Astrocyte of the hippocampus (primary cell): ENCODE measurements at regions not wholly inside any gene's neighbourhood (a gene's known extent, or its start where the extent isn't known, plus 50 kb on each side); places are given as distances from the start of the nearest gene placed in this dataset.
"Not testable (repeated sequence)": the region's sequence is repeated elsewhere in the genome, so short reads cannot be mapped to it uniquely, and the experiment has no call there.

ENCODE experiments used
- DNase-seq: peaks from one replicate; pipeline ENCODE4 v3.0.0; 2011; ENCODE audit warnings: low read depth, low spot score

DNA sequence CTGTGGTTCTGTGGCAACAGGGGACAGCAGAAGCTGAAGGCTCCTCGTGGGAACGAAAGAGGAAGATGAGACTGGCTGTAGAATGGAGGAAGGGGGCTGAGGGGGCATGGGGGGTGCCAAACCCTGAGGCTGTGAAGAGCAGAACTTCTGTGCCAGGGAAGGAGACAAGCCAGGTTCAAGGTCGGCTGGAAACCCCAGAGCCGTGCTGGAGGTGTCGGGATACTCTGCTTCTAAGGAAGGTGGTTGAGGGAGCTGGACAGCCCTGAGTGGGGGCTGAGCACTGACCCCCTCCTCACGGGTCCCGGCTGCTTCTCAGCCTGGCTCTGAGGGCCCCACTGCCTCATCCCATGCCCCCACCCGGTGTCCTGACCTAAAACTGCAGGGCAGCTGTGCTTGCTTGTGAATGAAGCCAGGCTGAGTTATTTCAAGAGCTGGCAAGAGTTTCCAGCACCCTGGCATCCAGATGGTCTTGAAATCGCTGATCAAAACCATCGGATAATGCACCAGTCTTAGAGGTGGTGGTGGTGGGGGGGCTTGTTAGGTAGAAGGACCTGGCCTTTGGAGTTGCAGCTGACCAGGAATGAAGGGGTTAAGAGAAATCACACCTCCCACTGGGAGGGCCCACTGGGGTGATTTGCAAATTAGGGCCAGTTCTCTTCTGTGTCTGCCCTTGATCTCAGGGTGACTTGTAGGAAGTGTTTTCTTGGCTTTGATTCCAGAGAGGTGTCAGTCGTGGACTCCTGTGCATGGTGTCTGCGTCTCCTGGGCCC, 218.9 kb upstream of the C1orf174 start:
- no peak for DNase-seq

DNA sequence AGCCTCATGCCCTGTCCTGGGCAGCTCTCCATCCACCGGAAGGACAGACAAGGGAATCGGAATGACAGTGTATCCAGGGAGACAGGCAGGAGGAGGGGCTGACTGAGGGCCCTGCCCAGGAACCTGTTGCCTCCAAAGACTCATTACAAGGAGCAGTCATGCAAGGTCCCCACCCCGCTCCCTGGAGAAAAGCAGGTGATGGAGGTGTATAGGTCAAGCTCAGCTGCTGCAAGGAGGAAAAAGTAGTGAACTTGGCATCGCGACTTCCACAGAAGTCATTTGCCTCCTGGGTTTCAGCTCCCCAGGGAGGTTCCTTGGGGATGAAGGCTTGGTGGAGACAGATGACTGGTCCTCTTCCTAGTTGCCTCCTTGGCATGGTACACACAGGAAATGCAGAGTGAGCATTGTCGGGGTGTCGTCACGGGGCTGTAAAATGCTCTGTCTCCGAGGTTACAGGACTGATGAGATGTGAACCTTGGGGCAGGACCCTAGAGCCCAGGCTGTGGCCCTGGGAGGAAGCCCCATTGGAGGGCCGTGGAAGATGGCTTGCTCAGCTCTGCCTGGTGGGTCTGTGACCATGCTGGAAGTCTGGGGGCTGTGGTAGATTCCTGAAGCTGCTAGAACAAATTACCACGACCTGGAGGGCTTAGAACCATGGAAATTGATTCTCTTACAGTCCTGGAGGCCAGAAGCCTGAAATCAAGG, 219.6 kb upstream of the C1orf174 start:
- no peak for DNase-seq

DNA sequence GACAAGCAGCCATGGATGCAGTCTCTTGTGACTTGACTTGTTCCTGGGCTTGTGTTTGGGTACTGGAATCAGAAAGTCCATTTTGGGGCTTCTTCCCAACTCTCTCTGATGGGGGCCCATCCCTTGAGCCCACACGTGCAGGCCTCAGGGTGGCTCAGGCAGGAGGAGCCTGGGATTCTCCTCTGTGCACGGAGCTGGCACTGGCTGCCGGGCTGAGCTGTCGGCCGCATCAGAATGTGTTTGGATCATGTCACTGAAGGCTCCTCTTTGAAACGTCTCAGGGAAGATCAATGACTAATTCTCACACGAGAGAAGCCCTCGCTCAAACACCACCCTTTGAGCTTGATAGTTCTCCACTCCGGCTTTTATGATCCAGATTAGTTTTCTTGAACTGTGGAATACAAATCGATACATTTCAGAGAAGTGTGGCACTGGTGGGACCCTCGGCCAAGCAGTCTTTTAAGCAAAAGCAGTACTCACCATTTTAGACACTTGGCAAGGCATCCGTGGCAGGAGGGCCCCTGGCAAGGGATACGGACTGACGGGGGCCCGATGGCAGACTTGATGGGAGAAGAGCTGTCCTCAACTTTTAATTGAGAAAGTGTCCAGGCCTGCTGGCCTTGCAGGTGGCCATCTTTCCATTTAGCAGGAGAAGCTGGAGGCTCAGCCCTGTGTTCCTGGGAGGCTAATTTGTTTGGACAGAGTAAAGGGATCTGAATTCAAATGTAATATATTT, 220.7 kb upstream of the C1orf174 start:
- no peak for DNase-seq

DNA sequence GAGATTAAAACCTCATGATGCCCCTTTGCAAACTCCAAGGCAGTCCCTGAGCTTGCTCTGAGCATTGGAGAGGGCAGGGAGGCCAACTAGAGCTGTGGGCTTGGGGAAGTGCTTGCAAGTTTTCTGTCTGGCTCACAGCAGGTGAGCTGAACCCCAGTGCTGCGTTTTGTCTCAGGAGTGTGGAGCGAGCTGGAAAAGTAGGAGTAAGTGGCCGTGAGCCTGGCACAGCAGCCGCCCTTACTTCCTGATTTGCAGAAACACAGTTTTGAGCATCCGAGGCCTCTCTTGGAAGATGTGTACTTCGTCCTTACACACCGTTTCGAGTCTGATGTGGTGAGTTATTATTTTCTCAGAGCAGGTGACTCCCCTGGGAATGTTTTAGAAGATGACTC, 221.2 kb upstream of the C1orf174 start:
- no peak for DNase-seq

DNA sequence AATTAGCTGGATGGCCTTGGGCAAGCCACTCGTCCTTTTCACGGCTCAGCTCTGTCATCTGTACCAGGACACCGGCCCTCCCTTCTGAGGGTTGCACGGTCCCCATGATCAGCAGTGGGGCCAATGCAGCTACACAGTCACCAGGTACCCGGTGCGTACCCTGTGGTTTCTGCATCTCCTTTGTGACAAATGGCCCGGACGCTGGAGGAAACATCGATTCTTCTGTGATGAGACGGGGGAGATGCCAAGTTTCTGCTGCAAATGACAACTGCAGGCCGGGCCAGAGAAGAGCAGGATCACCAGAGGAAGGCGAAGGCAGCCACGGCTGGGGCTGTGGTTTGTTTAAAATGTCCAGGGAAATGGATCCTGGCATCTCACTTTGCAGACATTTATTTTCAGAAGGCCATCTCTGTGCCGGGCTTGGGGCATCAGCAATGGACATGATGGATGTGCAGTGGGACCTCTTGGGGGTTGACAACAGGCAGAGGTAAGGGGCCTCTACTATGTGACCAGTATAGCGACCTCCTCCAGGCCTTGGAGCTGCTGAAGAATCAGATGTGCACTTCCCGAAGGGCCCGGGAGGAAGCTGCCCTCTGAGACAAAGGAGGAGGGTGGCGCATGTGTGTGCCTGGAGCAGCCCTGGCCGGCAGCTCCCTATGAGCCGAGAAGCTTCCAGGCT, 221.9 kb upstream of the C1orf174 start:
- no peak for DNase-seq

DNA sequence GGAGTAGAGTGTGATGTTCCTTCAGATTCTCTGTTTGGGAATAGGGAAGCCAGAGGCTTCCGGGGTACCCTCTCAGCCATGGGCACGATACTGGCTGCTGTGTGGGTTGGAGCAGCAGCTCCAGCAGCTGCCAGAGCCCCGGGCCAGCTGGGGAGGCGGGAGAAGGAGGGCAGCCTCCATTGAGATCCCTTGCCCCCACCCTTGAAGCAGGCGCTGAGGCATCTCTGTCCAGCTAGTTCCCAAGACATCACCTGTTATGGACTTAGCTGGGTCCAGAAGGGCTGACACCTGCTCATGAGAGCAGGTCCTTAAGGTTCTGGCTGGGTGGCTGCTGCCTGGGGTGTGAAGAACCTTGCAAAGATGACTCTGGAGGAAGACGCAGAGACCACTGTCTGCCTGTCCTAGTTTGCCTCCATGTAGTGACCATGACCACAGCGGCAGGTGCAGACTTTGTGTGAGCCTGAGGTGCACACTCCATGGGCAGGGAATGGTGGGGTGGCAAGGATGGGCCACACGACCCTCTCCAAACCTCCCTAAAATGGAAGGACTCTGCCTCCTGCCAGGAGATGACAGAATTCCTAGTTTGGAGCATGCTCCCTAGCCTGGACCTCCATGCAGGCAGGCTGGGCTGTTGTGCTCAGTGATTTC, 222.6 kb upstream of the C1orf174 start:
- no peak for DNase-seq

DNA sequence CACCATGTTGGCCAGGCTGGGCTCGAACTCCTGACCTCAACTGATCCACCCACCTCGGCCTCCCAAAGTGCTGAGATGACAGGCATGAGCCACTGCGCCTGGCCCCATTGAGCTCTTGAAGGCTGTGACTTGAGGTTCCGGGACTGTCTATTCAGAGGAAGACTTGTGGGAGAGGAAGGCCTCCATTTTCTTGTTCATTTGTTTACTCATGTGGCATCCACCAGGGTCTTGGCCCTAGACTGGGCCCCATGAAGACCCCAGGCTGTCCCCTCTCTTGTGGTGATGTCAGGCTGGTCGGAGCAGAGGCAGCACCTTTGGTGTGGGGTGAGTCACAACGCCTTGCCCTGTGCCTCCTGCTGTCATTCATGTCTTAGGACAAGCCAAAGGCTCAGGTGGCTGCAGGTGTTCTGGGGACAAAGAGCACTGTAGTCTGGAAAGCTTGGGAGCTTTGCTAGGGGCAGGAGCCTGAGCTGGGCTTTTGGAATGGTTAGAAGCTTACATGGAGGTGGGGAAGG, 224.6 kb upstream of the C1orf174 start:
- DNase-seq, result no peak

DNA sequence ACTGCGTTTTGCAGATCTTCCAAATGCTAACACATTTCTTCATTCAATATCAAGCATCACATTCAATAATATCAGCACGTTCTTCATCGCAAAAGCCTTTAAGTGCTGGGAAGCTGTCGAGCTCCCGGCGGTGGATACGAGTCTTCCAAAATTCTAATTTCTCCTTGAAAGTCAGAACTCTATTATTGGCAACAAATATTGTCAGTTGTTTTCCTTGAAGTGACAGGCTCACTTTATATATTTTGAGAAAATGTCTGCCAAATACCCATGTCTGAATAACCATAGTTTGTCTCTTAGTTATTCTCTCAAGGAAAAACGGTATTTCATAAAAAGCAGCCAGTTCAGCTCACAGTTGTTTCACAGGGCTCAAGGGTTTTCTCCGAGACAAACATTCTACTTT, 226.2 kb upstream of the C1orf174 start:
- DNase-seq, result no peak

DNA sequence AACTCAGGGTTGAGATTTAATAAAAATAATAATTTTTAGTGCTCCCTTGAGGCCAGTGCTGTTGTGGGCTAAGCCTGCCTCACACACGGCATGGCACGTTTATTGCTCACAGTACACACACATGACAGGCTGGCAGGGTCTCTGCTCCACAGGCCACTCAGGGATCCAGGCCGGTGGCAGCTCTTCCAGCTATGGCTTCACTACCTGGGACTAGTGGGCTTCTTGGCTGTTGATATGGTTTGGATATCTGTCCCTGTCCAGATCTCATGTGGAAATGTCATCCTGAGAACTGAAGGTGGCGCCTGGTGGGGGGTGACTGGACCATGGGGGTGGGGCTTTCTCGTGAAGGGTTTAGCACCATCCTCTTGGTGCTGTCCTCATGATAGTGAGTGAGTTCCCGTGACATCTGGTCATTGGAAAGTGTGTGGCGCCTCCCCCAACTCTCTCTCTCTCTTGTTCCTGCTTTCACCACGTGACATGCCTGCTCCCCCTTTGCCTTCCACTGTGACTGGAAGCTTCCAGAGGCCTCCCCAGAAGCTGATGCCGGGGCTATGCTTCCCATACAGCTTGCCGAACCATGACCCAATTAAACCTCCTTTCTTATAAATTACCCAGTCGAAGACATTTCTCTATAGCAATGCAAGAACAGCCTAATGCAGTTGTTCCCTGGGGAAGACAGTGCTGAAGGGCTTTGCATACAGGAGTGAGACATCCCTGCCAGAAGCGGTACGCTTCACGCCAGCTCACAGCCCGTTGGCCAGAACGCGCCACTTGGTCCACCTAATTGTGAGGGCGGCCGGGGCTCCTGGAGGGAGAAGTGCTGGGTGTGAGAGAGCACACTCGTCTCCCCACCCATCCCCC, 226.9 kb upstream of the C1orf174 start:
- no peak for DNase-seq

DNA sequence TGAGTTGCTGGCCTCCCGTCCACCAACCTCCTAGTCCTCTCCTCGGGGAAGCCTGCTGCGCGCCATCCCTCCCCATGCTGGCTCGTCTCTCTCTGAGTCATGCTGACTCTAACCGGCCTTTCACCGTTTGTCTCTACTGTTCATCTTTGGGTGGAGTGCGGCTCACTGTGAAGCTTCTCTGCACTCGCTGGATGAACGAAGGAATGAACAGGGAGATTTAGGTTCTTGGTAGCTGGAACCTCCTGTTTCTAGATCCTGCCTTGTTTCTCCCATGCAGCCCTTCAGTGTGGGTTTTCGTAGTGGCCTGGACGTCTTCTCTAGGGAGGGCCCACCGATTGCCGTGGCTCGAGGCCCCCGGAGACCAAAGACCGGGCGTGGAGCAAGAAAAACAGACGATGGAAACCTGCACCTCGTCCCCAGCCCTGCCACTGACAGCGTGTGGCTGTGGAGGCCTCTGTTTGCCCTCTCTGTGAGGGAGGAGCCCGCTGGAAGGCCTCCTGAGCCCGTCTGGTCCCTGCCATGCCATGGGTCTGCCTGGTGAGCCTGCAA, 227.6 kb upstream of the C1orf174 start:
- no peak for DNase-seq

DNA sequence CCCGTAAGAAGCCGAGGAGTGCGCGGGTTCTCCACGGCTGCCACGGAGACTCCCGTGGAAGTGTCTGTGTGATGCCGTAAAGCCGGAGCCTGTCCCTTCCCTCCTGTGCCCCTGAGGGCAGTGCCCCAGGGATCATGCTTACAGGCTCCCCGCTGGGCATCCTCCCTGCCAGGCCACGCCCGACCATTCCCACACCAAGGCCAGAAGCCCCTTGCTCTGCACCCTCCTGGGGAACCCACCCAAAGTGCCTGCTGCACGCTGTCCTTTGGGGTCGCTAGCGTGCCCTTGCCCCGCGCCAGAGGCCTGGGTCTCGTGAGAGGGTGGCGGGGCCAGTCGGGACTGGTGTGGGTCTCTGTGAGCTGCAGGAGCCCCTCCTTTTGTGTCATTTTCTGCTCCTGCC, 228.5 kb upstream of the C1orf174 start:
- no peak for DNase-seq

DNA sequence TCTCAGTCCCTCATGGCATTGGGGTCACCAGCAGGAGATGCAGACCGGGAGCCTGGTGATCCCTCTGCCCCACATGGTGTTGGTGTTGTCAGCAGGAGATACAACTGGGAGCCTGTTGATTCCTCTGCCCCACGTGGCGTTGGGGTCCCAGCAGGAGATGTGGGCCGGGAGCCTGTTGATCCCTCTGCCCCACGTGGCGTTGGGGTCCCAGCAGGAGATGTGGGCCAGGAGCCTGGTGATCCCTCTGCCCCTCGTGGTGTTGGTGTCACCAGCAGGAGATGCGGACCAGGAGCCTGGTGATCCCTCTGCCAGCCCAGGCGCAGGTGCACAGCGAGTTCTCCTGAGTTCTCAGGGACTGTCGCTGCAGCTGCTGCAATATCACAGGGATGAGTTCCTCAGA, 229.6 kb upstream of the C1orf174 start:
- DNase-seq, result no peak

DNA sequence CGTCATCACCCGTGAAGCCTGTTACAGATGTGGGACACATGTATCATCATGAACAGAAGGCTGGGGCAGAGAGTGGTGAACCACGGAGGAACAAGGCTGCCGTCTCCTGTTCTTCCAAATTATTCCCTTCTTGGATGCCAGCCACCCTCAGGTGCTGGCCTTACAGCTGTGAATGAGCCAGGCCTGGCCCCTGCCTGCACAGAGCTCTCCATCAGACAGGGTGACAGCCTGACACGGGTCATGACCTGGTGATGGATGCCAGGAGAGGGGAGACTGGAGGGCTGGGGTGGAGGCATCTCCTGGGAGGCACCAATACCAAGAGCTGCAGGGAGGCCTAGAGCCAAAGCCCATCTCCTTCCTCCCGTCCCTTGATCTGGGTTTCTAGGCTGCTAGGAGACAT, 230.0 kb upstream of the C1orf174 start:
- DNase-seq, result no peak

DNA sequence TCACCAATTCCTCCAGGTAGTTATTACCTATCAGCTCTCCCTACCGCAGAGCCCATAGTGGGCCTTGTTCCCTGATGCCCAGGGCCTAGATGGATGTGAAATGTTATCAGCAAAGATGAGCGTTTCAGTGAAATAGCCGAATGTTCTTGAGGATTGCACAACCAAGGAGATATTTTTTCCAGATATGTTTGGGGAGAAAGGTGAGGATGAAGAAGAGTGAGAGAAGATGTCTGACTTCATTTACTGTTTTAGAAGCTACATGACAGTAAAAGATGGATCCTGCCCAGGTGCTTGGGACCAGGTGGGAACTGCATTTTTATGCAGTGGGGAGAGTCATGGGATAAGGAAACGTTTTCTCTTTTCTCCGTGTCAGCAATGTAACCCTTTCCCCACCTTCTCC, 231.7 kb upstream of the C1orf174 start:
- DNase-seq, result no peak

DNA sequence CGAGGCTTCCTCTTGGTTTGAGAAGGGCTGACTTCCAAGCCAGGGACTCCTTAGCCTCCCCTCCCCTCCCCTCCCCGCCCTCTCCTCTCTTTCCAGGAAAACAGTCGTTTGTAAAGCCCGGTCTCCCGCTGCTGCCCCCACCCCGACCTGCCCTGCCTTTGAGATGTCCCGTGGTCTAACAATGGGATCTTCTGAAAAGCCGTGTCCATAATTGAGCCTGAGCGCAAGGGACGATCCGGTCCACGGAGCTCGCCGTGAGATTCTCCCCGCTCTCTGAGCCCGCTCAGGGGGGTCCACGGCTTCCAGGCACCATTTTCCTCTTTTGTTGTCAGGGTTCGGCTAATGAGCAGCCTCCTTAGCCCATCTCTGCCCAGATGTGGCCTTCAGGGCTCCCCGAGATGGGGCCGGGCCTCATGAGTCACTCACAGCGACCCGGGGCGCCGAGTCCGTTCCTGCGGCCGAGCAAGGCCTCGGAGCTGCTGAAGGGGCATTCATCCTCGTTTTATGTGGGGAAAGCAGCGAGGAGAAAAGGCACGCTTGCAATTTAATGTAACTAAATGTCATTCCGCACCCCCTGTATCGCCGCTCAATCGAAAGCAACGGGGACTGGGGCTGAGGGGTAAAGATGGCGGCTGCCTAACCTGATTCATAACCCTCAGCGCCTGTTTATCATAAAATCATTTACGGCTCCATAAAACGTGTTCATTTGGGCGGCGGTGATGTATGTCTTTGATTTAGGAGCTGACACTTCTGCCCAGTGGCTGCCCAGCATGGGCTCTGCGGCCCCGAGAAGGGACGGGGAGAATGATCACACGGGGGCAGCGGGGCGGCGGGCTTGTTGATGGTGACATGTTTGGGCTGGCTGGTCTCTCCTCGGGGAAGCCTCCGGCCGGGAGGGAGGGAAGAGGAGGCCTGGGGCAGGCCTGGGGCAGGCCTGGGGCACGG, 232.6 kb upstream of the C1orf174 start:
- no peak for DNase-seq

DNA sequence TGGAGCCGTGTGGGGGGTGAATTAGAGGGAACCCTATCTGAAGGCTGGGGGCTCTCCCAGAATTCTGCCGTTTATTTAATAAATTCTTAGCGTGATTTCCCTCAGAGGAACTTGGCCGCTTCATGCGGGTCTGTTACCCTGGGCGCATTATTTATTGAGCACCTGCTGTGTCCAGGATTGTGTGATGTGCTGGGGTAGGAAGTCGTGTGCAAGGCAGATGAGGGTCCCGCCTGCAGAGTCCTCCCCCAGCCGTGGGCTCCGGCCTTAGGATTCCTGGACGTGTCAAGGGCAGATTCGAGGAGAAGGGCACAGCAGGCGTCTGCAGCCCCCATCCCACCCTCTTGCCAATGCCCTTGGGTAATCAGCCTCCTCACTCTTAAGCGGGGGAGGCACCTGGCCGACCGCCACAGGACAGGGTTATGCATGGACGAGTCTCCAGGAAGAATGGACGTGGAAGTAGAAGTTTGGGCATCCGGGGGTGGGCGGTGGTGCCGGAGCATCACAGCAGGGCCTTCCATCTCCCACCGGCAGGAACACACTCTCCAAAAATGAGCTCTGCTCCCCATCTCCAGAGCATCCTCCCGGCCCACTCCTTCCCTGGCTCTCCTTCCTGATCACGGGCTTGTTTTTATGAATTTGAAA, 233.3 kb upstream of the C1orf174 start:
- no peak for DNase-seq

DNA sequence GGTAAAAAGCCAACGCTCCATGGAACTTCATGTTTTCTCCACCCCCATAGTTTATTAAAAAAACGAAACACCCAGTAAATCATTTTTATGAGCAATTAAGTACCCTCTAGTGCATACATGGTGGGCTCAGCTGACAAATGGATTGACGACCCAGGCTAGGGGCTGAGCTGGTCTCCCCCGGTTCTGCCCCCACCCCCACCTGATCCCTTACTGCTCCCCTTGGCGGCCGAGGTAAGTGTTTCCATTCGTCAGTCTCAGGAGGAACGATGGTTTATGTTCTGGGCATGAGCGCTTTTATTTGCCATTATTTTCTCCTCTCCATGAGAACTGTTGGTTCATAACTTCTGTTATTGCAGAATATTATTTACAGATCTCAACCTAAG, 233.9 kb upstream of the C1orf174 start:
- no peak for DNase-seq

DNA sequence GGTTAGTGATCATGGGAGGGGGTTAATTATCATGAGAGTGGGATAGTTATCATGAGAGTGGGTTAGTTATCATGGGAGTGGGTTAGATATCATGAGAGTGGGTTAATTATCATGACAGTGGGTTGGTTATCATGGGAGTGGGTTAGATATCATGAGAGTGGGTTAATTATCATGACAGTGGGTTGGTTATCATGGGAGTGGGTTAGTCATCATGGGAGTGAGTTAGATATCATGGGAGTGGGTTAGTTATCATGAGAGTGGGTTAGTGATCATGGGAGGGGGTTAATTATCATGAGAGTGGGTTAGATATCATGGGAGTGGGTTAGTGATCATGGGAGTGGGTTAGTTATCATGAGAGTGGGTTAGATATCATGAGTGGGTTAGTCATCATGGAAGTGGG, 235.8 kb upstream of the C1orf174 start:
- DNase-seq, result not testable (repeated sequence)
